DMS53 treated with DMSO at 0.1 percent for 48 hours (cell line): ENCODE measurements at regions not wholly inside any gene's neighbourhood (a gene's known extent, or its start where the extent isn't known, plus 50 kb on each side); places are given as distances from the start of the nearest gene placed in this dataset.
"Not testable (repeated sequence)": the region's sequence is repeated elsewhere in the genome, so short reads cannot be mapped to it uniquely, and the experiment has no call there.

Experiments used
- DNase-seq: peaks from one replicate; lab custom pipeline; 2025; ENCODE audit not compliant: unreplicated experiment; lab: John Stamatoyannopoulos, UW

DNA sequence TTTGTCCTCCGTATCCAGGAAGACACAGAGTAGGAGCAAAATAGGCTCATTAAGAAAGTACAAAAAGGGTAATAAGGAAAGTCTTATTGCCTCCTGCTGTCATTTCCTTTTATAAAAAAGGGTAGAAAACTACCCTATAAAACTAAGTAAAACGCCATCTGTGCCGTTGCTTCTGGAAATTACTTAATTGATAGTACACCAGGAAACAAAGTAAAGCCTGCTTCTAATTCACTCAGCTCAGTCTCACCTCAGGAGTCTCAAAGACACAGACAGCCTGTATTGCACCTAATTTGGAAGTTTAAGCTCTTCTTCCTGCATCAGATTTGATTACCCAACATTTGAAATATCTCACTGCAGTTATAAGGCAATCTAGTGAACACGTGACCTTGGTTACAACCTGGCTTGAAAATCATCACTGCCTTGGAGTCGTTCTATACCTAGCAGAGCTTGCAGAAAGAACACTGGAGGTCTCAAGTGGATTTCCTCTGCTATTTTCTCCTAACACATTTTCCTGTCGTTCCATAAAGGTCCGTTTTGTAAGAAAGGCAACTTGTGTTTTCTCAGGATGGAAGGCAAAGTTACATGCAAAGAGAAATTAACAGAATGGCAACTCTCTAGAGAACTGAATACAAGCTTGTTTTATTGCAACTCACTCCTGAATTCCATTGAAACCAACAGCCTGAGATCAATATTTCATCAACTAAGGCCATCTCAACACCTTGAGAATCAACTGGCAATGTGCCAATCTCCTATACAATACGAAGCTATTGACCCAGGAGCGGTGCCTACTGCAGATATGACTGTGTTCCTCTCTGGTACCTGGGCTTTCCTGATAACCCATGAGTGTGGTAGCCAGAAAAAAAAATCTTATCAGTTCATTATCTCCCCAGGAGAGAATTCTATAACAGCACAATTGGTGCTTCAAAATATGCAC lies 203.3 kb upstream of the LMCD1 start:
- DNase-seq, result no peak

DNA sequence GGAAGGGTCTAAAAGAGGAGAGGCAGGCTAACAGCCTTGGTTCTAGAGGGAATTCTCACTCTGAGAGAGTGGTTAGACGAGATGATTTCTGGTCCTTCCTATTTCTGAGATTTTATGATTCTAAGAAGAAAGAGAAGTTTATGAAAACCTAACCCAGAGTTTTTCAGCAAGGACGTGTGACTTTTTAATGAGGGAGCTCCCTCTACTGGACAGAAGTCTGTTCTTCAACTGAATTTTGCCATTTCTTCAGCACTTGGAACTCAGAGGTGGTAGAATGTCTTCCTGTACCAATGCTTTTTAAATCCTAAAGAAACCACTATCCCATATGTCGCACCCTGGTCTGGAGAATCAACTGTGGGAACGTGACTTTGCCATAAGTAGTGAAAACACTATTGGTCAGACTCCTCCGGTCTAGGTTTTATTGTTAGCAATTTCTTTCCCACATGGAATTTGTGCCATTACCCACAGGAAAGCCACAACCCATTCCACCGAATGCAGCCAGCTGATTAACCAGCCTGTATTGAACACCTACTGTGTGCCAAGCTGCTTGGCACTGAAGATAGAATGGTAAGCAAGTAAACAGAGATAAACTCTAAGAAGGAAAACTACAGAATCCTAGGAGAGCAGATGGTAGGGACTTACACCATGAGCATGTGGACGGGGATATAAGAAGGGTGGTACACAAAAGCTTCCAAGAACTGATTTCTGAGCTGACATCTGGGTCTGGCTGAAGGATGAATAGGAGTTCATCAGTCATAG lies 199.5 kb upstream of the LMCD1 start:
- DNase-seq, result peak; percentile 10

DNA sequence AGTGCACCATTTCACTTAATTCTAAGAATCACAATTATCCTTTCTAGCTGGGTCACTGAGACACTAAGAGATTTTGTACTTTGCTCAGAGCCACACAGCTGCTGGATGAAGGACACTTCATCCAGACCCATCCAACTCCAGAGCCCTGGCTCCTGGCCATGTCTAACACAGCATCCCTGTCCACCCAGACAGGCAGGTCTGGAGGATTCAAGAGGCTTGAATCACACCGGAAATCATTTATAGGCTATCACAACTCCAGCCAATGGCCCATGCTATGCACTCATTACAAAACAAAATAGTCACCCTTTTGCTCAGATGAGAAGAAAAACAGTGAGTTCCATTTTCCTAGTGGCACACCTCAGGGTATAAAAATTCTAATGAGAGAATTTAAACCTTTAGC lies 198.2 kb upstream of the LMCD1 start:
- DNase-seq, result peak; percentile 9

DNA sequence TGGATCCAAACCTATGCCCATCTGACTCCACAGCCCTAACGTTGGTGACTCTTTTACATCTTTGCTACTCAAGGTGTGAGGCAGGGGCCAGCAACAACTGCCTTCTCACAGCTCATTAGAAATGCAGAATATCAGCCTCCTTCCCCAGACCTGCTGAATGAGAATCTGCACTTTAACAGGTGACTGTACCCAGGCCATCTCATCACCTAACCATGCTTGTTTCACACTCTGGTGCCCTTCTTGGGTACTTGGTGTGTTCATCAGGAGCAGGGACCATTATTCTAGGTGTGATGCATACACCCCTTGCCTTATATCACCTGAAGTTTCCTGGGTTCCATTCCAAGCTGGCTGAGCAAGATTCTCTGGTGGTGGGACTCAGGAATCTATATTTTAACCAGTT lies 196.3 kb upstream of the LMCD1 start:
- DNase-seq, result no peak

DNA sequence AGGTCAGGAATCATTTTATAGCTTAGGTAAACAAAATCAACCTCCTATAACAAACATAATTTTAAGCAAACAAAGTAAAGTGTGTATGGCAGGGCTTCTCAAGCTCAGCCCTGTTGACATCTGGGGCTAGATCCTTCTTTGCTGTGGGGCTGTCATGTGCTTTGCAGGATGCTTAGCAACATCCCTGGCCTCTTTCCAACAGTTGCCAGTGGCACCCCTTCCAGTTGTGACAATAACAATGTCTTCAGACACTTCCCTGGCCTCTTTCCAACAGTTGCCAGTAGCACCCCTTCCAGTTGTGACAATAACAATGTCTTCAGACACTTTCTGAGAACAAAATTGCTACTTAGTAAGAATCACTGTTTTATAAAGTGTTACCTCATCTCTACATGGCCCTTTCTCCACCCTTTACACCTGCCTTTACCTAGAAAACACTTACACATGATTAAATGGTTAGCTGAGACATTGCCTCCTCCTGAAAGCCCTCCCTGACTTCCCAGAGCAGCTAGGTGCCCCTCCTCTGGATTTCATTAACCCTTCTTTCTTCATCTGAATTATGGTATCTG lies 194.0 kb upstream of the LMCD1 start:
- no peak for DNase-seq

DNA sequence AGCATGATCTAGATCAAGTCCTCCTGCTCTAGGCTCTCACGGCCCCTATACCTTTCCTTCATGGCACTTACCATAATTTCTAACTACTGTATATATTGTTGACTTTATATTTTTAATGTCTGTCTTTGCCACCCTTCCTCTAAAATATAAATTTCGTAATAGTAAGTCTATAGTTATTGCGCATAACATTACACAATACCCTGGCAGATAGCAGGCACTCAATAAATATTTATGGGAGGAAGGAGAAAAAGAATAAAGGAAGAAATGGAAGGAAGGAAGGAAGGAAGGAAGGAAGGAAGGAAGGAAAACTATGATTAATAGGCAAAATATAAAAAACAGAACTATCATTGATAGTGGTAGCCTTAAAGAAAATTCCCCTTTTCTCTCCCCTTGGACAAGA lies 190.3 kb upstream of the LMCD1 start:
- DNase-seq, result no peak

DNA sequence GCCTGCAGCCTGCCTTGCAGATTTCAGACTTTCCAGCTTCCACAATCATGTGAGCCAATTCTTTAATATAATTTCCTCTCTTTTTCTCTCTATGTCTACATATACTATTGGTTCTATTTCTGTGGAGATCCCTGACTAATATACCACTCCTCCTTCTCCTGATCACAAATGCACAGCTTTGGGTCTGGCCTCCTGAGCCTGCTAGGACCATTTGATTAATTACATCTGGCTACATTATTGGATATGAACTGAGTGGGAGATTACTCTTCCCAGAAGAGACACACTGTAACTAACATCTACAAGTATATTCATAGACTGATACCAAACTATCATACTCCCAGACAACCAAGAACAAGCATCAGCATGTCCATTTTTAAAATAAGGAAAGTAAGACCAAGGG lies 188.9 kb upstream of the LMCD1 start:
- DNase-seq, result no peak

DNA sequence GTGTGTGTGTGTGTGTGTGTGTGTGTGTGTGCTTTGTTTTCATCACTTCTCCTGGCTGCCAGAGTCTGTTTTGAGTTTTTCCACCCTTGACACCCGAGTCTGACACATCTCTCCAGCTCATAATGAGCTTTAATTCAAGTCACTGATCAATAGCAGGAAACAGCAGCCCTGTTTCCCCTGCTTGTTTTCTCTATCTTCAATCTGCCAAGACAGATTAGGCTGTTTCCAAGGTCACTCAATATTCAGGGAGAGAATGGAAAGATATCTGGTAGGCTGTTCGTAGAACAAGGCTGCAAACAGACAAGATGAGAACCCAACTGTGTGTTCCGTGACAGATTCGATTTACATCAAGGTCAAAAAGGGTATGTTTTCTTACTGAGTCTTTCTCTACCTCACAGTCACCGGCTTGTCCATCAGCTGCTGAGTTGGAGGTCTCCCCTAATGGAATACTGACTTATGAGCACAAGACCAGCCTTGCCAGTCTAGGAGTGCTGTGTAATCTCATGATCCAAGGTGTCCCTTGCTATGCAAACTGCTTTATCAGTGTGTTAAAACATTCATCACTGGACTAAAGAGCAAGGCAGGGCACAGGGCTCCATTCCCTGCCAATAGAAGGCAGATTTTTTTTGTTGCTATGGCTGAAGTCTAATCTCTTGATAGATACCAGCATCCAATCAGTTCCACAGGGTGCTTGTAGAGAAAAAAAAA lies 187.9 kb upstream of the LMCD1 start:
- DNase-seq, result no peak

DNA sequence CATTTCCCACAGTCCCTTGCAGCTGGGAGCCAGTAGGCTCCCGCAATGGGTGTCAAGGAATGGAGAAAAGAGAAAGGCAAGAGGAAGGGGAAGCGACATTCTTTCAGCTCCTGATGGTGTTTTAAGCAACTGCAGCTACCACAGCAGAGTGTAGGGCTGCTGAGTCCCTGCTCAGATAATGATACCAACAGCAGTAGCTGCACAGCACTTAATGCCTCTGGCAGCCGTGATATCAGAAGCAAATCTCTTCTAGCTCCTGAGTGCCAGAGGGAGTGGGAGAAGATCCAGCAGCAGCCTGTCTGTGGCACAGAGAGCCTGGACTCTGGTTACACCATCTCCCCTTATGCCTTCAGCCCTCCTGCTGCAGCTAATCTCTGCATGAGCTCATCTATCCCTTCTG lies 186.1 kb upstream of the LMCD1 start:
- not testable (repeated sequence) for DNase-seq

DNA sequence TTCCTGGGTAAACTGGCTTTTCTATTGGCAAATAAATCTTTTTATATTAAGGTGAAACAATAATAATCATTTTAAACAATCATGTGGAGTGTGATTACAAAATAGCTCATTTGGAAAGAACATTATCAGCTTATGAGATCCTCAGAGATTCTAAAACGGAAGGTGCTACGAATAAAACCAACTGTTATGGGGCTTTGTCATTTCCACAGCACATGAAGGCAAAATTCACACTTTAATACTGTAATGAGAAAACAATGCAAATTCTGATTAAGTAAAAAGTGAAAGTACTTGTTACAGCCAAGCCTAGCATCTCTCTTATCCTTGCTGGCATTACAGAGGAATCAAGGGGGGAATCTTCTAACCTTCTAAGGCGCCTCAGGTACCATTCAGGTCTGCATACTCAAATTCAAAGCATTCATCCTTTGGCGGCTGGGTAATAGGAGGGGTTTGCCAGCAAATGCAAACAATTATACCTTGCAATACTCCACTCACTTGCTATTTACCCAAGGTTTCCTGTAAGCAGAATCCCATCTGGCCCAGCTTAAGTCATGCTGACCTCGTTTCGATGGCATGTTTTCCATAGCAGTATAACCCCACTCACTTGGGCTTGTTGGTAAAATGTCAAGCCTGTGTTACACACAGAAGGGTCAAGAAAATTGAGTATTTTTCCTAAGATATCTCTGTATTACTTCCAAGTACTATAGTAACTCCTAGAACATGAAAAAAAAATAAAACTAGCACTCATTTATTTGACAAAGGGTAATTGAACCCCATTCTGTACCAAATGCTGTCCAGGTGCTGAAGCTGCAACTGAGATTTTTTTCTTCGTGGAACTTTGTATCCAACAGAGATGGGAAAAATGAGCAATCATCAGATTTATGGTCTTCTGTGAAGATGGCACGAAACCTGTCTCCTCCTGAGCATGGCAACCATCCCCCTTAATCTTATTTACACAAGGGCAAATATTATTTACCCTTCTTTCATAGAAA lies 183.7 kb upstream of the LMCD1 start:
- DNase-seq, result peak; percentile 36

DNA sequence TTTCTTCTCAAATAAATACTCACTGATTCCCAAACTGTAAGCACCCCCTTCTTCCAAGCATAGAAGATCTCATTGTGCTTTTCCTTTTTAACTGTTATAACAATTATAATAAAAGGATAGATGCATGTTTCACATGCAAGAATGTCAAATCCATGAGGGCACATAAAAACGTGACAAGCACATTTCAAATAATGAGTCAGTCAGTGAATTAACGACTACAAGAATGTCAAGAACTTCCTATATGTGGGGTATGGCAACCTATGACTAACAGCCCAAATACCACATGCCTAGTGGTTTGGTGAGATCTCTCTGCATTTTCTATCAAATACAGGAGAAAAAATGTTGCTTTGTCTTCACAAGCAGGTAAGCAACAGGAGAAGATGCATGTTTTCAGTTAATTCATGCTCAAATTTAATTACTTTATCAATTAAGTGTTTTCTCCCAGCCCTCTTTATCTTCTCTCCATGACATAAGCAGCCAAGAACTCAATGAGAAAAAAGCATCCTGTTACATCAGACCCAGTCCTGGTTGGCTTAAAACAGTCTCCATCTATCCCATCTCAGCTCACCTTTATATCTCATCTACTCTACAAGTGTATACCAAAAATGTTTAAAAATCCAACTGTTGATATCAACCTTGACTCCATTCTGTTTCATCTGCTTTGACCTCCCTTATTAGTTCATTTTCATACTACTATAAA lies 181.5 kb upstream of the LMCD1 start:
- DNase-seq, result no peak

DNA sequence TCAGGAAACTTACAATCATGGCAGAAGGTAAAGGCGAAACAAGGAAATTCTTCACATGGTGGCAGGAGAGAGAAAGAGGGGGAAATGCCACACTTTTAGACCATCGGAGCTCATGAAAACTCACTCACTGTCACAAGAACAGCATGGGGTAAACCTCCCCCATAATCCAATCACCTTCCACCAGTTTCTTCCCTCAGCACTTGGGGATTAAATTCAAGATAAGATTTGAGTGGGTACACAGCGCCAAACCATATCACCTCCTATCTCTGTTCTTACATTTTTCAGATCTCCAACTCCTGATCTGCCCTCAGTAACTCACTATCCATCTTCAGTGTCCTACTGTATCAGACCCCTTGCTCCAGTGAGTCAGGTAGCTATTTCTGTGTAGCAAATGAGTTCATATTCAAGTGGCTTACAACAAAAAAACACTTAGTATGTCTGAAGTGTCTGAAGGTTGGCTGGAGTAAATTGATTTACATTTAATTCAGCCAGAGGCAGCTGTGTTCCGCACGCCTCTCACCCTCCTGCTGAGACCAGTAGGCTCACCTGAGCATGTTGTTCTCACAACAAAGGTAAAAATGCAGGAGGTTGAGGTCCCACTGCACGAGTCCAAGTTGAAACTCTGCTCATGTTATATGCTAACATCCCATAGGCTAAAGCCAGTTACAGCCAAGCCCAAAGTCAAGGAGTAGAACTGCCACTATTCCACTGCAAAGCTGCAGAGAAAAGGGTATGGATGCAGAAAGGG lies 180.7 kb upstream of the LMCD1 start:
- DNase-seq, result no peak

DNA sequence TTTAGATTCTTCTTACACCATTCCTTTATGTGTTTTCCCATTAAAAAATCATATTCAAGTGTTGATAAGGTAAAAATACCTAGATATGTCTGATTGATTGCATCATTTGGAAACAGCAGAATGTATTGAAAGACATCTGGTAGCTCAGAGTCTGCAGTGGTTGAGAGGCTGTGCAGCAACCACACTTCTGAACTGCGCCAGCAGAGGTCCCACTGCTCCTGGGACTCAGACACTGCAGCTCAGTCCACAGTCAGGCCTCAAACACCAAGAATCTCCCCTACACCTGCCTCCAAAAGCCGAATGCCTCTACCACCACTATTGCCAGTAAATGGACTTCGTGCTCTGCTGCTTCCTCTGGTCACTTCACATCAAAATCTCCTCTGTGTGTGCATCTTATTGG lies 176.9 kb upstream of the LMCD1 start:
- no peak for DNase-seq

DNA sequence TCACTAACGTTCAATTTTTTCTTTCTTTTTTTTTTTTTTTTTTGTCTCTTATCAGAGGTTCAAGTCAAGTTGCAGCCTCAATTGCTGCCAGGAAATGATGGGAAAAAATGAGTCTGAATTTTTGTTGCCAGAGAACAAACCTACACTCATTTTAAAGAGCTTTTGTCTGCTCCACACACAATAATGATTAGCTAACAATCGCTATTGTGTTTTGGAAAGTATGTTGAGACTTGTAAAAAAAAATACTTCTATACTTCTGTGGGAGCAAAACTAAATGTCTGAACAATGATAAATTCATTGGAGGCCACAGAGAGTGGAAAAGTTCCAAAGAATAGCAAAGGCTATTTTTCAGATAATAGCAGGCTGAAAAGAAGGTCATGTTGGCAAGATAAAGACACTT lies 176.3 kb upstream of the LMCD1 start:
- DNase-seq, result no peak

DNA sequence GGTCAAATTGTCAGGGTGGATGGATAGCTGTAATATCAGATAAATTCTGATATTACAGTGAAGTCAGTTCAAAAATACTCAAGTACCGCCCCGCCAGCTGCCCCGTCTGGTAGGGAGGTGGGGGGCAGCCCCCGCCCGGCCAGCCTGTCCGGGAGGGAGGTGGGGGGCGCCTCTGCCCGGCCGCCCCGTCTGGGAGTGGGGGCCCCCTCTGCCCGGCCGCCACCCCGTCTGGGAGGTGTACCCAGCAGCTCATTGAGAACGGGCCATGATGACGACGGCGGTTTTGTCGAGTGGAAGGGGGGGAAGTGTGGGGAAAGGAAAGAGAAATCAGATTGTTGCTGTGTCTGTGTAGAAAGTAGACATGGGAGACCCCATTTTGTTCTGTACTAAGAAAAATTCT lies 175.8 kb upstream of the LMCD1 start:
- not testable (repeated sequence) for DNase-seq

DNA sequence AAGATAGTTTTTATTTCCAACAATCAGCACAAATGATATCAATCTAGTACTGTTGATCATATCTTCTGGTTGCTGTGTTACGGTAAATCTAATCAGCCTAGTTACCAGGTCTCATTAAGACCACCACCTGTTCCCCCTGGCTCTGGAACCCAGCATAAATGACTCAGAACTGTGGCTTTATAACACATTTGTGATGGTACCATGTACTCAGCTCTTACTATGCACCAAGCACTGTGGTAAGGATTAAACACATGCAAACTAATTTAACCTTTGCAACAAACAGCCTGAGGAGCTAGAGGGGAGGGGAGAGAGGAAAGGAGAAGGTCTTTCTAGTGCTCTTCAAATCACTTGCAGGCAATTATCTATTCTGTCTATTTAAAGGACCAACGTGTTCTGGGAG lies 173.9 kb upstream of the LMCD1 start:
- DNase-seq, result no peak

DNA sequence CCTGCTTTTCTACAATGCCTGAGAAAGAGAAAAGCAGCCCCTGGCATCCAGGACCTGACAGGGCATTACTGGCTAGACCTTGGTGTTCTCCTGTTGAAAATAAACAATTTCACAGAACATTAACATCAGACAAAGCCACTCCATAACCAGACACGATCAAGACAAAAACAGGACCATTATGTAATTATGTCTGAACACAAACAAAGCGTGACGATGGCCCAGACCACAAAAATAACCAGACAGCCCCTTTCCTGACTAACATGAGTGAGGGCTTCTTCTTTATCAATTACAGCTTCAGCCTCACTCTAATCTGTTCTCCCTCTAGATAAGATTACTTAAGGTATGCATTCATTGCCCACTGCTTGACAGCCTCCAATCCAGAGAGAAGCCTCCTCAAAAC lies 172.7 kb upstream of the LMCD1 start:
- no peak for DNase-seq

DNA sequence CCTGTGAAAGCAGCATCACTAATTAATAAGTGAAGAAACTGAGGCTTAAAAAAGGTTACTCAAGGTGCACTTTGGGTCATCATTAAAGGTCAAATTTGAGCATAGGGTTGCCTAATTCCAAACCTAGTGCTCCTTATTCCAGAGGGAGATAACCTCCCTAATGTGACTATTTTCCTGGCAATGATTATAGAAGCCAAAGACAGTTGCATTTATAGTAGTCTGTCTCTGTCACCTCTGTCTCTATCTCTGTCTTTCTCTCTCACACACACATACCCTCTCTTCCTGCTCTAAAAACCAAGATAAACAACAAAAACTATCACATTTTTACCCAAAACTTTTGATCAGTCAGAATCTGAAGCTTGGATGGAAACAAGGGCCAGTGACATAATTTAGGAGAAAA lies 172.0 kb upstream of the LMCD1 start:
- no peak for DNase-seq

DNA sequence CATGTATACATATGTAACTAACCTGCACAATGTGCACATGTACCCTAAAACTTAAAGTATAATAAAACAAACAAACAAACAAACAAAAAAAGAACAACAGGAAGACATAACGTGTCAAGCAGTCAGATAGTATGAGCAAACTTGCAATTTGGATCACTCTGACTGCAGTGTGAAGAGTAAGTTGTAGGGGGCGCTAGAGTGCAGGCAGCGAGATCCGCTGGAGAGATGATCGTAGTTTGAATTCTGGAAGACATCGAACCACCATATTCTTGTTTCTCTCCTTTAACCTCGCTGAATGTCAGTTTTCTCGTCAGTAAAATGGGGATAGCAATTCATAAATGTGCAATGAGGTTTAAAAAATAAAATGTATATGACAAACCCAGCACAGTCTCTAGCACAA lies 165.2 kb upstream of the LMCD1 start:
- DNase-seq, result no peak
